HCEC 1CT (cell line): ENCODE measurements at regions not wholly inside any gene's neighbourhood (a gene's known extent, or its start where the extent isn't known, plus 50 kb on each side); places are given as distances from the start of the nearest gene placed in this dataset.
"Not testable (repeated sequence)": the region's sequence is repeated elsewhere in the genome, so short reads cannot be mapped to it uniquely, and the experiment has no call there.

Source experiments
- DNase-seq: peaks from one replicate; pipeline ENCODE4 v3.0.0-alpha.2; 2017

- no peak for DNase-seq
Observed at GRCh38 chr6:50998905-50999304, 180.2 kb downstream of the TFAP2B start.

- no peak for DNase-seq
Observed at GRCh38 chr6:51001399-51001798, 182.7 kb downstream of the TFAP2B start.

DNA sequence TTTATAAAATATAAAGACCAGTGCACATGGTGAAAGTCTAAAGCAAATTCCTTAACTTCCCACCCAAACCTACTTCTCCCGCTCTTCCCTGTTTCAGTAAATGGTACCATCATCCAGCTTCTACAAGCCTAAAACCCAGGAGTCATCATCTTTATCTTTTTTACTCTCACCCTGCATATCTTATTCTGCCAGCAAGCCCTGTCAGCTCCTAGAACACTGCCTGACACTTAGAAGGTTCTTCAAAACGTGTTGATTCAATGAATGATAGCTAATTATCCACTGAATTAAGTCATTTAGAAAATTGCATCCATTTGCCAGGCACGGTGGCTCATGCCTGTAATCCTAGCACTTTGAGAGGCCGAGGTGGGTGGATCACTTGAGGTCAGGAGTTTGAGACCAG is 185.7 kb downstream of the TFAP2B start:
- no peak for DNase-seq

- no peak for DNase-seq
Observed at GRCh38 chr6:51005779-51006178, 187.1 kb downstream of the TFAP2B start.

- no peak for DNase-seq
Observed at GRCh38 chr6:51007237-51007636, 188.6 kb downstream of the TFAP2B start.

DNA sequence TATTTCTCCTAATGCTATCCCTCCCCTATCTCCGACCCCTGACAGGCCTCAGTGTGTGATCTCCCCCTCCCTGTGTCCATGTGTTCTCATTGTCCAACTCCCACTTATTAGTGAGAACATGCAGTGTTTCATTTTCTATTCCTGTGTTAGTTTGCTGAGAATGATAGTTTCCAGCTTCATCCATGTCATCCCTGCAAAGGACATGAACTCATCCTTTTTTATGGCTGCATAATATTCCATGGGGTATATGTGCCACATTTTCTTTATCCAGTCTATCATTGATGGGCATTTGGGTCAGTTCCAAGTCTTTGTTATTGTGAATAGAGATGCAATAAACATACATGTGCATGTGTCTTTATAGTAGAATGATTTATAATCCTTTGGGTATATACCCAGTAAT is 190.0 kb downstream of the TFAP2B start:
- not testable (repeated sequence) for DNase-seq

DNA sequence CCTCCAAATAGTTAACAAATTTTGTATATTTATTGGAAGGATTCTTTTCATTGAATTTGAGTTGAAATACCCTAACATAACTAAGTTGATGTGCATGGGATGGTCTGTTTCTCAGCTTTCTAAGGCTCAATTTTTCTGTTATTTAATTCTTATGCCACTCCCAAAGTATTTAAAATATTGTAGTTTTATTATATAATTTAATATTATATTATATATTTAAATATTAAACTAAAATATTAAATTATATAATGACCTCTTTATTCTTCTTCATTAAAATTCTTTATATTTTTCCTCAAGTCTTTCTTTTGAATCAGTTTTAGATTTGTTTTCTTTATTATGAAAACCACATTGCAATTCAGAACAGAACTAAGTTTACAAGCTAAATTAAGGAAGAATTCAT is 194.7 kb downstream of the TFAP2B start:
- DNase-seq: no peak

DNA sequence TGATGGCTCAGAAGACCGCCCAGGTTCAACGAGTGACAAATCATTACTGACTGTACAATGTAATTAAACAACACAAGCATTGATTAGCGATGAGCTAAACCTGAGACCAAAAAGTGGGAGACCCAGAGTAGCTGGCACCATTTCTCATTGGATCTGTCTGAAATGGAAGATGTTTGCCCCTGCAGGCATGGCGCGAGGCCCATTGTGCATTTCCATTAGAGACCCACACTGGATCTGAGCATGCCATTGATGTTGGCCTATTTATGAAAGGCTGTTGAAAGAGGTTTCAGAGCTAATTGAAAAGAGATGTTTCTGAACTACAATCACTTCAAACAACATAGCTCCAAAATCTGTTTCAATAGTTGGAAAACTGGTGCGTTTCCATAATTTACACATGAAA is 196.7 kb downstream of the TFAP2B start:
- no peak for DNase-seq

GRCh38 chr6:51016489-51016888 is 197.8 kb downstream of the TFAP2B start:
- no peak for DNase-seq

DNA sequence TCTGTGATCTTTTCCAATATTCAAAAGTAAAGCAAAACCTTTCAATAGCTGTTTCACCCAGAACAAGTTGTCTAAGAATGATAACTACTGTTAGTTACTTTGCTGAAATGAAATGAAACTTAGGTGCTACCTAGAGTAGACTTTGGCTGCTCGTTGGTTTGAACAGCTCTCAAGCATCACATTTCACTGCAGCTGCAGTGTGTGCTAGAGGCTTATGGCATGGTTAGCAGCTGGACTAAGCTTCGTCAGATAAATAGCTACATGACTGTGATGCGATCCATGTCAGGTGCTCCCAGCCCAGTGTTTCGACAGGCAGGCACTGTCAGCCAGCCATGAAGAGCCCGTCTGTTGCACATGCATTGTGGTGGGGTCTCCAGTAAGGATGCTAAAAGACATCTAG is 201.1 kb downstream of the TFAP2B start:
- no peak for DNase-seq

GRCh38 chr6:51021171-51021570 is 202.5 kb downstream of the TFAP2B start:
- no peak for DNase-seq

GRCh38 chr6:51024126-51024525 is 205.5 kb downstream of the TFAP2B start:
- DNase-seq: no peak

DNA sequence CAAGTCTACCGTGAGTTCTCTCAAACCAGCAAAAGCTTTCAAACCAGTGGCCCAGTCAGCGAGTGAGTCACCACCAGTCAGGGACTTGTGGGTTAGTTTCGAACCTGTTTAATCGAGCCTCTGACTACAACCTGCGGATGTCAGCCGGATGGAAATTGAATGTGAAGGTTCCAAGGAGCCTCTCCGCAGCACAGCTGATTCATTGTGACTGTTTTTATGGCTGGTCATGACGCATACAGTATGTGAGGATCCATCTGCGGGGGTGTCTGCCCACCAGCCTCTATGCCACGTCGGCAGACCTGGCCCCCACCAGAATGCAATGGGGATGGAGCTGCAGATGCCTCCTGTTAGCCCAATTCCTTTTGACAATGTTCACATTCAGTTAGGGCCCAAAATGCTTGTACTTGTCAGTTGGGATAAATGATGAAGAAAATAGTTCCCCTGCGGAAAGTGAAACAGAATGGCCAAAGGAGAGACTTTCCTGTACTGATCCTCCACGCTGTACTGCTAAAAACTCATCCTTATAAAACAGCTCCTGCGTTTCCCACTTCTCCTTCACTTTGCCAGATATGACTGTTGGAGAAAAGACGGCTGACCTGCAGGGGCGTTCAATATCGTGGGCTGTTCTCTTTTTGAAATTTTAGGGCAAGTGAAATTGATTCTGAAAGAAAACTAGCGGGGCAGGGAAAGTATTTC is 206.6 kb downstream of the TFAP2B start:
- DNase-seq: peak; percentile 7

DNA sequence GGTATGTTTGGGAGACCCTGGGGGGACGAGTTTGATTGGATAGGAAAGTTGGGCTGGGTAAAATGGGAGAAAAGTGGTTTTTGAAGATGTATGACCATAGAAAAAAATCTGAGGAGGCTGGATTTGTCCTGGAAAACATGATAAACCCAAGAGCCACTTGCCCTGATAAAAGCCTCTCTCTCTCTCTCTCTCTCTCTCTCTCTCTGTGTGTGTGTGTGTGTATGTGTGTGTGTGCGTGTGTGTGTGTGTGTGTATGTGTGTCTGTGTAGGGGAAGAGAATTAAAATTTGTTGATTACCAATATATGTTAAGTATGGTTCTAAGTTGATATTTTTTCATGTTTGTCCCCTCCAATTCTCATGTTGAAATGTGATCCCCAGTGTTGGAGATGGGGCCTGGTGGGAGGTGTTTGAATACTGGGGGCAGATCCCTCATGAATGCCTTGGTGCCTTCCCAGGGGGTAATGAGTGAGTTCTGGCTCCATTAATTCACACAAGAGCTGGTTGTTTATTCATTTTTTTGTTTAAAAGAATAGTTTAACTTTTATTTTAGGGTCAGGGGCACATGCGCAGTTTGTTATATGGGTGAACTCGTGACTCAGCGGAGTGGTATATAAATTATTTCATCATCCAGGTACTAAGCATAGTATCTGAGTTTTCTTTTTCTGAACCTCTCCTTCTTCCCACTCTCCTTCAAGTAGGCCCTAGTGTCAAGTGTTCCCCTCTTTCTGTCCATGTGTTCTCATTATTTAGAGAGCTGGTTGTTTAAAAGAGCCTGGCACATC is 208.8 kb downstream of the TFAP2B start:
- no peak for DNase-seq

GRCh38 chr6:51028276-51028675 is 209.6 kb downstream of the TFAP2B start:
- DNase-seq: no peak

DNA sequence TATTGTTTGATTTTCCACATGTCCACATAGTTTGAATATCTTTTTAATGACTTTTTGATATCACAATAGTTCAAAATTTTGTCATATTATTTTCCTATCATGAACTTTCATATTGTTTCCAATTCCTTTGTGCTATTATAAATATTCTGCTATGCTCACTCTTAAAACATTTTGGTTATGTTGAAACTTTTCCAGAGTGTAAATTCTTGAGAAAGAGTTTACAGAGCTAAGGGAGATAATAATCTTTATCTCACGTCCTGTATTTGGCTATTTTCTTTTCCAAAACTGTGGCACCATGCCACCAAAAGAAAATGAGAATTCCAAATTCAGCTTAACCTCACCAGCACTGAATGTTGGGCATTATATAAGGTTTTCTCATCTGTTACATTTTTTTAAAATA is 210.9 kb downstream of the TFAP2B start:
- no peak for DNase-seq

DNA sequence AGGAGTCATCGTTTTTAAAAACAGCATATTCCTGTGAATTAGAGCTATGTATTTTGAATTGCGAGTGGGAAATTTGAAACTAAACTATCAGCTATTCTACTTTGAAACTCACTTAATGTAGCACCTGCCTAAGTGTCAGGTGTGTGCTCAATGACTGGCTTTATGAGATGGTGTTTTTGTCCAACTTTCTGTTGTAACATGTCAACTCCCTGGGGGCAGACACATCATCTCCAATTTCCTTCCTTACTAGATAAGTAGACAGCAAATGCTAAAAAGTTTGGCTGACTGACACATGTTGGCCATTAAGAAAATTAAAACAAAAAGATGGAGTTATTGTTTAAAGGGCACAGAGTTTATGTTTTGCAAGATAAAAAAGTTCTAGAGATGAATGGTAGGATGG is 226.9 kb downstream of the TFAP2B start:
- DNase-seq: no peak

DNA sequence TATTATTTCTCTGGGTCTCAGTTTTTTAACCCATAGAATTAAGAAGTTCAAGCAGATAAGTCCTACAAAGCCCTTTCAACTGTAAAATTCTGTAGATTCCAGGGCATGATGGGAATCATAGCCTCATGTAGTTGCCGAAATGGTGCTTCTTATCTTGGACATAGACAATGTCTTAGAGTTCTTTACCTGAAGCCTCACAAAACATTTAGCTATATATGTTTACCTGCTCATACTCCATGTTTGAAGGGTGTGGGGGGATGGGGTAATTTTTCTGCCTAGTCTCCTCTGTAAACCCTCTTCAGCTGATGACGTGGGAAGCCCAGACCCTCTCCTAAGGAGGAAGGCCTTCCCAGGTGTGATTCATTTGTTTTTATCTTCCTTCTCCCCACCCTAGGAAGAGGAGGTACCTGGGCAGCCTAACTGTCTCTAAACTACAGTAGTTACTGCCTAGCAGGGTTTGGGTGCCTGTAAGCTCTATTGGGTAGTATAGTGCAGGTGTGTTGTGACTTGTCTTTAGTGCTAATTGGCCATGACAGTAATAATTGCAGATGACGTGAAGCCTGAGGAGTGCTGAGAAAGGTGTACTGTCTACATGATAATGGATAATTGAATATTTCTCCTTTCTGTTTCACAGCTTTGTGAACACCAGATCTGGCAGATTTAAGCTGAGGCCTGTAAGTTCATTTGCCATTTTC is 230.8 kb downstream of the TFAP2B start:
- no peak for DNase-seq

GRCh38 chr6:51049983-51050877 is 231.6 kb downstream of the TFAP2B start:
- DNase-seq: no peak

- not testable (repeated sequence) for DNase-seq
Observed at GRCh38 chr6:51052716-51053115, 234.0 kb downstream of the TFAP2B start.

GRCh38 chr6:51055316-51055715 is 236.6 kb downstream of the TFAP2B start:
- not testable (repeated sequence) for DNase-seq

DNA sequence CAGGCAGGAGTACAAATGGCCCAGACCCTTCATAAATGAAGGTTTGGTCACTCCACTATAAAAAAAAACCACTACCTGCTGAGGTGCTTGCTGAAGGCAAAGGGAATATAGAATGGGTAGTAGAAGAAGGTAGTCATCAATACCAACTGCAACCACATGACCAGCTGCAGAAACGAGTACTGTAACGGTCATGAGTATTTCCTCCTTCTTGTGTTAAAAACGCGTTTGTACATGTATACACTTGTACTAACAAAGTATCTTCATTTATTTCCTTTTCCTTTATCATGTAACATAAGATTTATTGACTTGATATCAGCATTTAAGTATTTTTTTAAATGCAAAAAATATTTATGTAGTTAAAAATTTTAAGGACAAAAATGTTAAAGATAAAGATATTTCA is 238.6 kb downstream of the TFAP2B start:
- no peak for DNase-seq

DNA sequence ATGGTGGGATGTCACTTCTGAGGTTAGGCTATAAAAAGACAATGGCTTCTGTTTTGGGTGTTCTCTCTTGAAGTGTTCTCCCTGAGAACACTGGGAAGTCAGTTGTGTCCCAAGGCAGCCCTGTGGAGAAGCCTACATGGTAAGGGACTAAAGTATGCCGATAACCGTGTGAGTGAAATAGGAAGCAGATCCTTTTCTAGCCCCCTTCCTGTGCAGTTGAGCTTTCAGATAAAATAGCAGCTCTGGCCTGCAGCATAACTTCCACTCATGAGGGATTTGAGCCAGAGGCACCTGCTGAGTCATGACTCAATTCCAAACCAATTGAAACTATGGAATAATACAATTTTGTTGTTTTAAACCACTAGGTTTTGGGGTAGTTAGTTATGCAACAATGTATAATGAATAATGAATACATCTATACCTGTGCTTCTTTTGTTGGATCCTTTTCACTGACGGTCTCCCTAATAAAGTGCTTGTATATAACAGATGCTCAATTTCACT is 241.6 kb downstream of the TFAP2B start:
- no peak for DNase-seq
